ENCODE measurements at regions not wholly inside any gene's neighbourhood (a gene's known extent, or its start where the extent isn't known, plus 50 kb on each side); places are given as distances from the start of the nearest gene placed in this dataset.
"Not testable (repeated sequence)": the region's sequence is repeated elsewhere in the genome, so short reads cannot be mapped to it uniquely, and the experiment has no call there.

DNA sequence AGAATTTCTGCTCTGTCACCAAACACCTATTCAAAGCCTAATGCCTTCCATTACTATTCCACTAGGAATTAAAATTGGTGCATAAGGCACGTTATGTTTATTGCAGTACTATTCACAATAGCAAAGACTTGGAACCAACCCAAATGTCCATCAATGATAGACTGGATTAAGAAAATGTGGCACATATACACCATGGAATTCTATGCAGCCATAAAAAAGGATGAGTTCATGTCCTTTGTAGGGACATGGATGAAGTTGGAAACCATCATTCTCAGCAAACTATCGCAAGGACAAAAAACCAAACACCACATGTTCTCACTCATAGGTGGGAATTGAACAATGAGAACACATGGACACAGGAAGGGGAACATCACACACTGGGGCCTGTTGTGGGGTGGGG, 902.1 kb downstream of the UQCRFS1 start:
- TF ChIP-seq, protein P1, sequence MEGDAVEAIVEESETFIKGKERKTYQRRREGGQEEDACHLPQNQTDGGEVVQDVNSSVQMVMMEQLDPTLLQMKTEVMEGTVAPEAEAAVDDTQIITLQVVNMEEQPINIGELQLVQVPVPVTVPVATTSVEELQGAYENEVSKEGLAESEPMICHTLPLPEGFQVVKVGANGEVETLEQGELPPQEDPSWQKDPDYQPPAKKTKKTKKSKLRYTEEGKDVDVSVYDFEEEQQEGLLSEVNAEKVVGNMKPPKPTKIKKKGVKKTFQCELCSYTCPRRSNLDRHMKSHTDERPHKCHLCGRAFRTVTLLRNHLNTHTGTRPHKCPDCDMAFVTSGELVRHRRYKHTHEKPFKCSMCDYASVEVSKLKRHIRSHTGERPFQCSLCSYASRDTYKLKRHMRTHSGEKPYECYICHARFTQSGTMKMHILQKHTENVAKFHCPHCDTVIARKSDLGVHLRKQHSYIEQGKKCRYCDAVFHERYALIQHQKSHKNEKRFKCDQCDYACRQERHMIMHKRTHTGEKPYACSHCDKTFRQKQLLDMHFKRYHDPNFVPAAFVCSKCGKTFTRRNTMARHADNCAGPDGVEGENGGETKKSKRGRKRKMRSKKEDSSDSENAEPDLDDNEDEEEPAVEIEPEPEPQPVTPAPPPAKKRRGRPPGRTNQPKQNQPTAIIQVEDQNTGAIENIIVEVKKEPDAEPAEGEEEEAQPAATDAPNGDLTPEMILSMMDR (conservative IDR thresholded peaks at IDR 0.05 in 1 of 2, IDR thresholded peaks at IDR 0.05 in 1 of 2; ENCODE audit: extremely low read depth in 1 of 2, insufficient read depth in 1 of 2, low read depth in 1 of 2, low read length in 2 of 2): not testable (repeated sequence)
- TF ChIP-seq EZH2 (IDR thresholded peaks at IDR 0.05; ENCODE audit: borderline replicate concordance, low read length): not testable (repeated sequence)

Data from mammary epithelial cell (primary cell).